ENCODE measurements at regions not wholly inside any gene's neighbourhood (a gene's known extent, or its start where the extent isn't known, plus 50 kb on each side); places are given as distances from the start of the nearest gene placed in this dataset.

- H3K27ac Mint-ChIP-seq (ENCODE audit: unreplicated experiment), result no peak overlapping the region
- H3K4me3 Mint-ChIP-seq (ENCODE audit: unreplicated experiment), result no peak overlapping the region
Observed at GRCh38 chrX:142052238-142052637, 148.5 kb downstream of the MAGEC1 start.

GRCh38 chrX:142043196-142043595 is 139.5 kb downstream of the MAGEC1 start:
- Mint-ChIP-seq H3K4me1 (ENCODE audit: low read depth) (no peaks in the 10 kb centered on the region), H3K27ac (ENCODE audit: unreplicated experiment) (no peak overlapping the region), H3K36me3 (ENCODE audit: low read depth) (peaks cover 2% of the 10 kb centered on the region), H3K4me3 (ENCODE audit: unreplicated experiment) (no peak overlapping the region), H3K27me3 (ENCODE audit: low read depth) (no peaks in the 10 kb centered on the region), H3K9me3 (ENCODE audit: low read depth) (peaks cover 32% of the 10 kb centered on the region)
- TF ChIP-seq CTCF (IDR thresholded peaks at IDR 0.05), result no peak
- no peak for DNase-seq (ENCODE audit: low spot score)

More at GRCh38 chrX:142052238-142052637, 148.5 kb downstream of the MAGEC1 start:
- TF ChIP-seq CTCF (IDR thresholded peaks at IDR 0.05), result no peak
- H3K4me1 Mint-ChIP-seq (ENCODE audit: low read depth), result no peaks in the 10 kb centered on the region
- DNase-seq (ENCODE audit: low spot score), result no peak
- H3K36me3 Mint-ChIP-seq (ENCODE audit: low read depth), result no peaks in the 10 kb centered on the region
- peaks cover 19% of the 10 kb centered on the region for H3K9me3 Mint-ChIP-seq (ENCODE audit: low read depth)
- no peaks in the 10 kb centered on the region for H3K27me3 Mint-ChIP-seq (ENCODE audit: low read depth)

DNA sequence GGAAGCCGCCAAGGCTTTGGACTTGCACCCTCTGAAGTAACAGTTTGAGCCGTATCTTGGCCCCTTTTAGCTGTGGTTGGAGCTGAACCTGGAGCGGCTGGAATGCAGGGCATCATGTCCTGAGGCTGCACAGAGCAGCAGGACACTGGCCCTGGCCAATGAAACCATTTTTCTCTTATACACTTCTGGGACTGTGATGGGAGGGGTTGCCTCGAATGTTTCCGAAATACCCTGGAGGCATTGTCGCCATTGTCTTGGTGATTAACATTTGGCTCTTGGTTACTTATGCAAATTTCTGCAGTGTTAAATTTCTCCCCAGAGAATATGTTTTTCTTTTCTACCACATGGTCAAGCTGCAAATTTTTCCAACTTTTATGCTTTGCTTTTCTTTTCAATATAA is 137.2 kb downstream of the MAGEC1 start:
- peaks cover 2% of the 10 kb centered on the region for H3K36me3 Mint-ChIP-seq (ENCODE audit: low read depth)
- H3K4me1 Mint-ChIP-seq (ENCODE audit: low read depth), result no peaks in the 10 kb centered on the region
- DNase-seq (ENCODE audit: low spot score), result no peak
- no peaks in the 10 kb centered on the region for H3K27me3 Mint-ChIP-seq (ENCODE audit: low read depth)
- peaks cover 43% of the 10 kb centered on the region for H3K9me3 Mint-ChIP-seq (ENCODE audit: low read depth)
- H3K4me3 Mint-ChIP-seq (ENCODE audit: unreplicated experiment), result no peak overlapping the region
- no peak for TF ChIP-seq CTCF (IDR thresholded peaks at IDR 0.05)
- no peak overlapping the region for H3K27ac Mint-ChIP-seq (ENCODE audit: unreplicated experiment)

DNA sequence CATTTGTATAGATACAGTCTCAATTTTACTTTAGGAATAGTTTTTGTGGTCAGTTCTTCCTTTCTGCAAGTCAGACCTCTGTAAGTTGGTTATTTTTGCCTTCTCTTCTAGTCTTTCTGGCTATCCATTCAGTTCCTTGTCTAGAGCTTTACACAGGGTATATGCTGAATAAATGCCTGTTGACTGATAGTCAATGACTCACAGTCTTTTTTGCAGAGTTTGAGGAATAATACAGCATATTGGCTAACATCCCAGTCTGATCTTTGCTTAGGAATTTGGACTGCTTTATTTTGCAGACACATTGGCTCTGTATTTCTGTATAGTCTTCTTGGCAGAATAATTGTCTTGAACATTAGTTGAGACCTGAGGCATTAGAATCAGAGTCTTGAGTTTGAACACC is 132.4 kb downstream of the MAGEC1 start:
- Mint-ChIP-seq H3K36me3 (ENCODE audit: low read depth) (no peaks in the 10 kb centered on the region), H3K4me1 (ENCODE audit: low read depth) (no peaks in the 10 kb centered on the region), H3K27ac (ENCODE audit: unreplicated experiment) (no peak overlapping the region), H3K27me3 (ENCODE audit: low read depth) (no peaks in the 10 kb centered on the region), H3K4me3 (ENCODE audit: unreplicated experiment) (no peak overlapping the region), H3K9me3 (ENCODE audit: low read depth) (peaks cover 37% of the 10 kb centered on the region)
- no peak for TF ChIP-seq CTCF (IDR thresholded peaks at IDR 0.05)
- no peak for DNase-seq (ENCODE audit: low spot score)

DNA sequence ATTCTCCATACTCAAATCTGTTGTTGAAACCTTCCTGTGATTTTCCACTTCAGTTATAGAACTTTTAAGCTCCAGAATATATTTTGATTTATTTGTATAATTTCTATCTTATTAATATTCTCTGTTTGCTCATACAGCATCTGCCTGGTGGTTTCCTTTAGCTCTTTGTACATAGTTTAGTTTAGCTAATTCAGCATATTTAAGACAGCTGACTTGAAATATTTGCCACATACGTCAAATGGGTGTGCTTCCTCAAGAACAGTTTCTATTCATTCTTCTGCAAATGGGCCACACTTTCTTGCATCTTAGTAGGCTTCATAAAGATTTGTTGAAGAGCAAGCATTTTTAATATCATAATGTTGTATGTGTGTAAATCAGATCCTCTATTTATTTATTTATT is 101.8 kb downstream of the MAGEC1 start:
- Mint-ChIP-seq H3K4me1 (ENCODE audit: low read depth) (no peaks in the 10 kb centered on the region), H3K36me3 (ENCODE audit: low read depth) (no peaks in the 10 kb centered on the region), H3K9me3 (ENCODE audit: low read depth) (peaks cover 43% of the 10 kb centered on the region), H3K27me3 (ENCODE audit: low read depth) (no peaks in the 10 kb centered on the region), H3K27ac (ENCODE audit: unreplicated experiment) (no peak overlapping the region), H3K4me3 (ENCODE audit: unreplicated experiment) (no peak overlapping the region)
- no peak for DNase-seq (ENCODE audit: low spot score)
- no peak for TF ChIP-seq CTCF (IDR thresholded peaks at IDR 0.05)
